Trophoblast cell (in vitro differentiated cells and primary cell): ENCODE measurements at regions not wholly inside any gene's neighbourhood (a gene's known extent, or its start where the extent isn't known, plus 50 kb on each side); places are given as distances from the start of the nearest gene placed in this dataset.

ENCODE experiments used
- DNase-seq, 2 donors: peaks; one replicate each; pipeline ENCODE4 v3.0.0-alpha.2; 2016
- H2AFZ ChIP-seq: 2 replicates; pipeline ENCODE4 v1.6.1; 2013; ENCODE audit warnings: low read length, moderate library complexity, mild to moderate bottlenecking; ENCODE audit not compliant: insufficient read depth, poor library complexity
- H2AK5ac ChIP-seq: 2 replicates; pipeline ENCODE4 v1.6.1; 2013; ENCODE audit warnings: mild to moderate bottlenecking, low read length
- H2BK120ac ChIP-seq: 2 replicates; pipeline ENCODE4 v1.6.1; 2013; ENCODE audit warnings: low read length, mild to moderate bottlenecking, moderate library complexity; ENCODE audit not compliant: insufficient read depth, poor library complexity
- H2BK12ac ChIP-seq: 2 replicates; pipeline ENCODE4 v1.6.1; 2013; ENCODE audit warnings: mild to moderate bottlenecking, low read length, moderate library complexity
- H2BK5ac ChIP-seq: 2 replicates; pipeline ENCODE4 v1.6.1; 2013; ENCODE audit warnings: low read length, low read depth, moderate library complexity, mild to moderate bottlenecking; ENCODE audit not compliant: poor library complexity
- H3K14ac ChIP-seq: 2 replicates; pipeline ENCODE4 v1.6.1; 2013; ENCODE audit warnings: mild to moderate bottlenecking, low read length
- H3K18ac ChIP-seq: 2 replicates; pipeline ENCODE4 v1.6.1; 2013; ENCODE audit warnings: mild to moderate bottlenecking, low read length
- H3K23ac ChIP-seq: 2 replicates; pipeline ENCODE4 v1.6.1; 2013; ENCODE audit warnings: low read length
- H3K27ac ChIP-seq: 2 replicates; pipeline ENCODE4 v1.5.1; 2013; ENCODE audit warnings: low read depth, mild to moderate bottlenecking, inconsistent platforms, low read length, moderate library complexity
- H3K27me3 ChIP-seq: 2 replicates; pipeline ENCODE4 v1.6.1; 2013; ENCODE audit warnings: inconsistent platforms, mild to moderate bottlenecking, low read length, moderate library complexity; ENCODE audit not compliant: insufficient read depth
- H3K36me3 ChIP-seq, 2 experiments: 1 replicate in 1 of 2; 2 replicates in 1 of 2; pipeline ENCODE4 v1.6.1; 2013; ENCODE audit warnings: low read length in 2 of 2, mild to moderate bottlenecking in 2 of 2, moderate library complexity in 1 of 2; ENCODE audit not compliant: insufficient read depth in 2 of 2, control insufficient read depth in 1 of 2
- H3K4ac ChIP-seq: 2 replicates; pipeline ENCODE4 v1.6.1; 2013; ENCODE audit warnings: low read depth, mild to moderate bottlenecking, low read length, moderate library complexity
- H3K4me1 ChIP-seq, 2 experiments: 1 replicate in 1 of 2; 2 replicates in 1 of 2; pipeline ENCODE4 v1.6.1; 2013; ENCODE audit warnings: low read length in 2 of 2, mild to moderate bottlenecking in 2 of 2, moderate library complexity in 1 of 2; ENCODE audit not compliant: insufficient read depth in 2 of 2, control insufficient read depth in 1 of 2
- H3K4me2 ChIP-seq: 2 replicates; pipeline ENCODE4 v1.6.1; 2013; ENCODE audit warnings: inconsistent platforms, mild to moderate bottlenecking, low read length, moderate library complexity
- H3K4me3 ChIP-seq: 2 replicates; pipeline ENCODE4 v1.5.1; 2013; ENCODE audit warnings: mild to moderate bottlenecking, low read depth, low read length, inconsistent platforms
- H3K79me1 ChIP-seq: one replicate; pipeline ENCODE4 v1.6.1; 2013; ENCODE audit warnings: low read length
- H3K79me2 ChIP-seq: 2 replicates; pipeline ENCODE4 v1.6.1; 2013; ENCODE audit warnings: low read length, mild to moderate bottlenecking; ENCODE audit not compliant: control insufficient read depth, insufficient read depth, poor library complexity
- H3K9ac ChIP-seq: 2 replicates; pipeline ENCODE4 v1.6.1; 2013; ENCODE audit warnings: mild to moderate bottlenecking, low read length
- H3K9me3 ChIP-seq: 2 replicates; pipeline ENCODE4 v1.6.1; 2013; ENCODE audit warnings: low read depth, mild to moderate bottlenecking, control low read depth, inconsistent platforms, low read length; ENCODE audit not compliant: insufficient read depth
- H4K12ac ChIP-seq: 2 replicates; pipeline ENCODE4 v1.6.1; 2013; ENCODE audit warnings: low read depth, mild to moderate bottlenecking, low read length, moderate library complexity
- H4K8ac ChIP-seq: 2 replicates; pipeline ENCODE4 v1.6.1; 2013; ENCODE audit warnings: low read depth, mild to moderate bottlenecking, low read length, moderate library complexity
- H4K91ac ChIP-seq: one replicate; pipeline ENCODE4 v1.6.1; 2013; ENCODE audit warnings: low read depth, mild to moderate bottlenecking, low read length, moderate library complexity
- WGBS: extraction: QIAGEN DNeasy Blood & Tissue Kit; methylation state at CpG from one replicate; pipeline ENCODE4 v1.1.7; 2013; ENCODE audit warnings: missing lambda C conversion rate; ENCODE audit not compliant: insufficient read length, insufficient coverage; ENCODE audit errors: extremely low coverage; 5-methylcytosine and 5-hydroxymethylcytosine counted together

DNA sequence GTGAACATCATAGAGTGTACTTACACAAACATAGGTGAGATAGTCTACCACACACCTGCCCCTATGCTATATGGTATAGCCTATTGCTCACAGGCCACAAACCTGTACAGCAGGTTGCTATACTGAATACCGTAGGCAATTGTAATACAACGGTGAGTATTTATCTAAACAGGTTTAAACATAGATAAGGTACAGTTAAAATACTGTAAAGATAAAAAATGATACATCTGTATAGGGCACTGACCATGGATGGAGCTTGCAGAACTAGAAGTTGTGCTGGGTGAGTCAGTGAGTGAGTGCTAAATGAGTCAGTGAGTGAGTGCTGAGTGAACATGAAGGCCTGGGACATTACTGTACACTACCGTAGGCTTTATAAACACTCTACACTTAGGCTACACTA lies 267.0 kb upstream of the HS6ST1 start:
- H2AFZ ChIP-seq = no peak overlapping the region
- no peaks in the 10 kb centered on the region for H3K4me1 ChIP-seq
- H3K14ac ChIP-seq = no peak overlapping the region
- H3K4me3 ChIP-seq = no peak overlapping the region
- H3K4ac ChIP-seq = no peak overlapping the region
- H3K9ac ChIP-seq = no peak overlapping the region
- H2BK120ac ChIP-seq = no peak overlapping the region
- no peak overlapping the region for H3K23ac ChIP-seq
- peak; percentile 82 to 96 for DNase-seq
- no peaks in the 10 kb centered on the region for H3K79me2 ChIP-seq
- no peak overlapping the region for H2AK5ac ChIP-seq
- H3K27ac ChIP-seq = no peak overlapping the region
- no peaks in the 10 kb centered on the region for H3K9me3 ChIP-seq
- WGBS = no CpG with 5 or more reads among the region's 3 CpGs
- no peaks in the 10 kb centered on the region for H3K27me3 ChIP-seq
- H3K79me1 ChIP-seq = no peaks in the 10 kb centered on the region
- no peak overlapping the region for H3K4me2 ChIP-seq
- no peak overlapping the region for H2BK12ac ChIP-seq
- no peak overlapping the region for H4K12ac ChIP-seq
- no peak overlapping the region for H2BK5ac ChIP-seq
- H4K91ac ChIP-seq = no peak overlapping the region
- H3K18ac ChIP-seq = no peak overlapping the region
- no peaks in the 10 kb centered on the region for H3K36me3 ChIP-seq
- no peak overlapping the region for H4K8ac ChIP-seq

DNA sequence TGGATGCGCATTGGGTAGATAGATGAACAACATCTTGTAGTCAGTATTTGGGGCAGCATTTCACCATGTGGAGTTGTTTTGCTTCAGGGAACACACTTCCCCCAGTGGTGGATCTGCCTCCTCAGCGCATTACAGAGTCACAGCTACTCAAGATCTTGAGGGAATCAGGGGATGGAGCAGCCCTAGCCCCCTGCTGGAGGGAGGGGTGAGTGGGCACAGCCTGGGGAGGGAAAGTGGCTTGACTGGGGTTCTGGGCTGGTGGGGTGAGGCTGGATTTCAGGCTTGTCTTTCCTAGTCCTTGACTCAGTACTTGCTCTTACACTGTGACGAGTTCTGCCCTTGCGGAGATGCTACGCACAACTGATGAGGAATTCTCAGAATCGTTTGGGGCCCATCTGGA lies 271.0 kb upstream of the HS6ST1 start:
- Histone ChIP-seq H3K27ac (no peak overlapping the region), H4K91ac (no peak overlapping the region), H4K12ac (no peak overlapping the region), H2BK120ac (no peak overlapping the region), H2AK5ac (no peak overlapping the region), H3K18ac (no peak overlapping the region), H3K4ac (no peak overlapping the region), H3K4me1 (peaks cover 3 to 12% of the 10 kb centered on the region in 2 experiments), H3K9me3 (no peaks in the 10 kb centered on the region), H2AFZ (no peak overlapping the region), H3K23ac (no peak overlapping the region), H3K4me3 (no peak overlapping the region), H3K36me3 (no peaks in the 10 kb centered on the region), H3K27me3 (no peaks in the 10 kb centered on the region), H4K8ac (no peak overlapping the region), H3K9ac (no peak overlapping the region), H3K14ac (no peak overlapping the region), H3K79me1 (no peaks in the 10 kb centered on the region), H3K79me2 (no peaks in the 10 kb centered on the region), H3K4me2 (no peak overlapping the region), H2BK5ac (no peak overlapping the region), H2BK12ac (no peak overlapping the region)
- WGBS = no CpG with 5 or more reads among the region's 6 CpGs
- no peak for DNase-seq

DNA sequence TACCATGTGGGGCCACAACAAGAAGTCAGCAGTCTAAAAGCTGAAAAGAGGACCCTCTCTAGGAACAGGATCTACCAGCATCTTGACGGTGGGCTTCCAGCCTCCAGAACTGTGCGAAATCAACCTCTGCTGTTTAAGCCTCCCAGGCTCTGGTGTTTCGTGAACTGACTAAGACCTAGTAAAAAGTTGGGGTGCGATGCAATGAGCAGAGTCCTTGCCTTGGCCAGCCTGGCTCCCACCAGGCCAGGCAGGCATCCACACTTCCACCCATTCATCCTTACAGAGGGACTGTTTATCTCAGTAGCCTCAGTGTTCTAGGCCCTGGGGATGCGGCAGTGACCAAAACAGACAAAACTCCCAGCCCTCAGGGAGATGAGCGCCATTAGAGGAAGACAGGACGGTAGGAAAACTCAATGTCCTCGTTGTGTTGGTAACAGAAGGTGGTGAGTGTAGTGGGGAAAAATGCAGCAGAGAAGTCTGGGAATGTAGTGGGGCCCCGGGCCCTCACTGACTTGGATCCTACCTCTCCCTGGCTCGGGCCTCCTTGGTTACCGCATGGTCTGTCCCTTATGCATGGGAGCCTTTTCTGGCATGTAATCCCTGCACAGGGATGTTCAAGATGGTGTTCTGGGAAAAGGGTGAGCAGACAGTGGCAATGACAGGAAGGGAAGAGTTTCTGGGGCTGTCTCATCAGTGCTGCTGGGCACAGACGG lies 271.8 kb upstream of the HS6ST1 start:
- H4K91ac ChIP-seq = no peak overlapping the region
- no CpG with 5 or more reads among the region's 12 CpGs for WGBS
- H3K36me3 ChIP-seq = no peaks in the 10 kb centered on the region
- H3K27ac ChIP-seq = no peak overlapping the region
- no peak overlapping the region for H3K9ac ChIP-seq
- H2AK5ac ChIP-seq = no peak overlapping the region
- no peaks in the 10 kb centered on the region for H3K79me2 ChIP-seq
- H4K12ac ChIP-seq = no peak overlapping the region
- no peak overlapping the region for H4K8ac ChIP-seq
- H3K27me3 ChIP-seq = no peaks in the 10 kb centered on the region
- H2BK120ac ChIP-seq = no peak overlapping the region
- peaks cover 3 to 12% of the 10 kb centered on the region in 2 experiments for H3K4me1 ChIP-seq
- no peak overlapping the region for H2AFZ ChIP-seq
- no peak overlapping the region for H3K18ac ChIP-seq
- peak in 1 of 2 donors; percentile 67 for DNase-seq
- H3K14ac ChIP-seq = no peak overlapping the region
- no peaks in the 10 kb centered on the region for H3K79me1 ChIP-seq
- H3K9me3 ChIP-seq = peaks cover 4% of the 10 kb centered on the region
- no peak overlapping the region for H2BK12ac ChIP-seq
- H3K23ac ChIP-seq = no peak overlapping the region
- no peak overlapping the region for H3K4me2 ChIP-seq
- H3K4ac ChIP-seq = no peak overlapping the region
- no peak overlapping the region for H2BK5ac ChIP-seq
- no peak overlapping the region for H3K4me3 ChIP-seq

DNA sequence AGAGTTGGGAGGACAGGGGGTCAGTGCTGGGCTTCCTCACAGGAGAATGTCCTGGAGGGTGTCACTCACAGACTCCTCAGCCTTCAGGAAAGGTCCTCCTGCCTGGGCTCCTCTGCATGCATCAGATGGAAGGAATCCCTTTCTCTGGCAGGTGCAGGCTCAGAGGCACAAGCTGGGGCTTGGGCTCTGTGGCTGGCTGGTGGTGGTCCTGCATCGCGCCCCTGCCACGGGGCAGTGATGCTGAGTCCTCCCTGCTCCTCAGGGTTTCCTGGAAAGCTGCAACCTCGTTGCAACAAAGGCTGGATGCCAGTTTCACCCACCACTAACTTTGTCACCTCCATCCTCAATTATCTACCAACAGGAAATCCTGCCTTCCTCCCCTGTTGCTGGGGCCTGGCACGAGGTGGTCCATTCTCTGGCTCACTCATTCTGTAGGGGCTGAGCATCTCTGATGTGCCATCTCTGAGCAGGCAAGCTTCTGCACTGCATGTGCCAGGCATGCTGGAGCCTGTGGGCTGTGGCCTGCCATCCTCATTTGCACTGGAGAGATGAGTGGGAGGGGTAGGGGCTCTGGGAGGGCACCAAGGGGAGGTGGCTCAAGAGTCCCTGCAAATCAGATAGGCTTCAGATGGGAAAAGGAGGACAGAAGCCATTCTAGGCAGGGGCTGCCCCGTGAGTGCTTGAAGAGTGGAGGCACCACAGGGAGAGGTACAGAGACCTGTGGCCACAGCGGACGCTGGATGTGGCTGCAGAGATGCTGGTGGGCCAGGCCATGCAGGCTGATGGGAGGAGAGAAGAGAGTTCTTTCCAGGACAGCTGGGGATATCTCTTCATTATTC lies 272.6 kb upstream of the HS6ST1 start:
- no peak overlapping the region for H4K12ac ChIP-seq
- WGBS = no CpG with 5 or more reads among the region's 8 CpGs
- no peak overlapping the region for H3K9ac ChIP-seq
- DNase-seq = no peak
- H4K91ac ChIP-seq = no peak overlapping the region
- H3K18ac ChIP-seq = no peak overlapping the region
- no peaks in the 10 kb centered on the region for H3K36me3 ChIP-seq
- no peak overlapping the region for H2BK120ac ChIP-seq
- H3K4me3 ChIP-seq = no peak overlapping the region
- H3K79me2 ChIP-seq = no peaks in the 10 kb centered on the region
- H2AK5ac ChIP-seq = no peak overlapping the region
- H3K27me3 ChIP-seq = no peaks in the 10 kb centered on the region
- peaks cover 3 to 12% of the 10 kb centered on the region in 2 experiments for H3K4me1 ChIP-seq
- no peak overlapping the region for H3K14ac ChIP-seq
- no peak overlapping the region for H3K4me2 ChIP-seq
- H2BK12ac ChIP-seq = no peak overlapping the region
- H3K23ac ChIP-seq = no peak overlapping the region
- H3K27ac ChIP-seq = no peak overlapping the region
- H3K79me1 ChIP-seq = no peaks in the 10 kb centered on the region
- no peak overlapping the region for H2BK5ac ChIP-seq
- H2AFZ ChIP-seq = no peak overlapping the region
- H3K4ac ChIP-seq = no peak overlapping the region
- H3K9me3 ChIP-seq = peaks cover 4% of the 10 kb centered on the region
- no peak overlapping the region for H4K8ac ChIP-seq
